Endothelial cell of umbilical vein (primary cell): ENCODE measurements at regions not wholly inside any gene's neighbourhood (a gene's known extent, or its start where the extent isn't known, plus 50 kb on each side); places are given as distances from the start of the nearest gene placed in this dataset.

Source experiments
- BruUV-seq: library from RNA; stranded (reverse); fragments of 400-500 nt; replicated peaks from 2 replicates; lab custom pipeline; 2021; lab: Mats Ljungman, UMichigan
- CTCF ChIA-PET: fragments of 300-600, 350-600 bp; sonication (Branson Sonifier 250); formaldehyde crosslinking; loops from one replicate; lab custom pipeline; 2021; ENCODE audit warnings: antibody characterized with exemption, inconsistent platforms; lab: Charles Lee
- POLR2A ChIA-PET: fragments of 300-600, 350-600 bp; sonication (Branson Sonifier 250); formaldehyde crosslinking; loops from one replicate; lab custom pipeline; 2021; ENCODE audit warnings: antibody characterized with exemption, inconsistent platforms; lab: Charles Lee
- DNase-seq: peaks from one replicate; pipeline ENCODE4 v3.0.0-alpha.2; 2011; ENCODE audit warnings: low read depth, low spot score
- FAIRE-seq: peaks from 2 replicates; lab custom pipeline; 2011; peaks lifted over from hg19 to GRCh38; lab: Jason Lieb, UNC
- H2AFZ ChIP-seq: 2 replicates; pipeline ENCODE4 v1.6.0; 2012; ENCODE audit warnings: low read depth, low read length, control low read depth, inconsistent platforms
- H3K27ac ChIP-seq: 2 replicates; pipeline ENCODE4 v1.5.1; 2011; ENCODE audit warnings: low read depth, mild to moderate bottlenecking, control low read depth, low read length, moderate library complexity; ENCODE audit not compliant: insufficient read depth
- H3K27me3 ChIP-seq, 2 experiments: 2 replicates each; pipeline versions ENCODE4 v1.6.0 to v1.6.1; 2011; ENCODE audit warnings: low read length in 2 of 2, mixed read lengths in 1 of 2; ENCODE audit not compliant: control insufficient read depth in 2 of 2, insufficient read depth in 2 of 2
- H3K36me3 ChIP-seq, 2 experiments: 2 replicates in 1 of 2; 3 replicates in 1 of 2; pipeline ENCODE4 v1.5.1; 2011; ENCODE audit warnings: low read length in 2 of 2, mild to moderate bottlenecking in 1 of 2, moderate library complexity in 1 of 2; ENCODE audit not compliant: control insufficient read depth in 2 of 2, insufficient read depth in 2 of 2; ENCODE audit errors: extremely low read depth in 1 of 2
- H3K4me1 ChIP-seq: 3 replicates; pipeline ENCODE4 v1.5.1; 2011; ENCODE audit warnings: mild to moderate bottlenecking, low read length; ENCODE audit not compliant: control insufficient read depth, insufficient read depth; ENCODE audit errors: extremely low read depth
- H3K4me2 ChIP-seq: 2 replicates; pipeline ENCODE4 v1.6.1; 2011; ENCODE audit warnings: low read length, control low read depth, mixed read lengths; ENCODE audit not compliant: insufficient read depth
- H3K4me3 ChIP-seq, 3 experiments: fragments of 200-600 bp in 1 of 3; sonication (generic), shearing (Covaris generic) in 1 of 3; replicated peaks in 1 of 3; 2 replicates each; pipeline ENCODE4 v1.5.1; 2011 to 2016; ENCODE audit warnings: control low read depth in 3 of 3, low read length in 3 of 3, mild to moderate bottlenecking in 2 of 3, inconsistent platforms in 1 of 3, low read depth in 1 of 3, moderate library complexity in 1 of 3; ENCODE audit not compliant: insufficient read depth in 1 of 3
- H3K79me2 ChIP-seq: 2 replicates; pipeline ENCODE4 v1.6.0; 2012; ENCODE audit warnings: low read length, inconsistent platforms; ENCODE audit not compliant: control insufficient read depth, insufficient read depth
- H3K9ac ChIP-seq: replicated peaks from 2 replicates; pipeline ENCODE3; 2011; ENCODE audit warnings: low read length, control low read depth; ENCODE audit not compliant: insufficient read depth; ENCODE audit errors: extremely low read depth
- H3K9me1 ChIP-seq: replicated peaks from 3 replicates; pipeline ENCODE4 v1.6.0; 2011; ENCODE audit warnings: mild to moderate bottlenecking, low read length; ENCODE audit not compliant: control insufficient read depth, insufficient read depth; ENCODE audit errors: extremely low read depth
- H3K9me3 ChIP-seq: replicated peaks from 2 replicates; pipeline ENCODE4 v1.5.1; 2012; ENCODE audit warnings: low read length, inconsistent platforms; ENCODE audit not compliant: control insufficient read depth, insufficient read depth
- H4K20me1 ChIP-seq: replicated peaks from 2 replicates; pipeline ENCODE3; 2011; ENCODE audit warnings: mild to moderate bottlenecking, low read length; ENCODE audit not compliant: control insufficient read depth, insufficient read depth; ENCODE audit errors: extremely low read depth
- EZH2 ChIP-seq: IDR thresholded peaks from 2 replicates; pipeline ENCODE4 v1.6.1; 2012; ENCODE audit warnings: borderline replicate concordance, low read depth, mild to moderate bottlenecking, moderate library complexity, low read length, inconsistent platforms; ENCODE audit not compliant: severe bottlenecking
- FOS ChIP-seq: IDR thresholded peaks from 2 replicates; pipeline ENCODE4 v1.6.1; 2011; ENCODE audit warnings: mild to moderate bottlenecking, low read length, moderate library complexity, borderline replicate concordance; ENCODE audit not compliant: insufficient read depth
- GATA2 ChIP-seq: IDR thresholded peaks from 2 replicates; pipeline ENCODE4 v1.7.0; 2011; ENCODE audit warnings: low read depth, mild to moderate bottlenecking, moderate library complexity, mixed read lengths, low read length; ENCODE audit not compliant: insufficient read length, insufficient read depth
- JUN ChIP-seq: IDR thresholded peaks from 2 replicates; pipeline ENCODE4 v1.6.1; 2011; ENCODE audit warnings: borderline replicate concordance, low read depth; ENCODE audit not compliant: insufficient read length, insufficient read depth
- MYC ChIP-seq: IDR thresholded peaks from one replicate; pipeline ENCODE4 v1.6.1; 2011; ENCODE audit warnings: mild to moderate bottlenecking, low read depth, low read length
- POLR2A ChIP-seq: IDR thresholded peaks from 2 replicates; pipeline ENCODE4 v1.6.1; 2012; ENCODE audit warnings: low read depth, mild to moderate bottlenecking, control low read depth, low read length
- POLR2AphosphoS5 ChIP-seq: IDR thresholded peaks from 2 replicates; pipeline ENCODE4 v1.6.1; 2012; ENCODE audit warnings: low read depth, mild to moderate bottlenecking, control low read depth, low read length, moderate library complexity; ENCODE audit not compliant: insufficient read depth
- dilution Hi-C: fragments of 300-500 bp; cut with MboI; formaldehyde crosslinking; loops from one replicate; pipeline ENCODE4 v1.15.0; 2019; ENCODE audit warnings: low sequenced_read_pairs; ENCODE audit not compliant: extremely low pct_ligation_motif_present
- intact Hi-C: fragments of 100-400 bp; cut with micrococcal nuclease; formaldehyde crosslinking; loops from one replicate; pipeline ENCODE4 v1.10.0; 2022
- TF ChIP-seq, protein P1 (sequence below), 2 donors: IDR thresholded peaks; 1 replicate in 1 of 2; 2 replicates in 1 of 2; pipeline ENCODE4 v1.5.1; 2011; ENCODE audit warnings: low read length in 2 of 2, mild to moderate bottlenecking in 2 of 2, moderate library complexity in 2 of 2, control low read depth in 1 of 2, inconsistent platforms in 1 of 2, low read depth in 1 of 2; ENCODE audit not compliant: insufficient read depth in 1 of 2; ENCODE audit errors: extremely low read depth in 1 of 2
- TF ChIP-seq, protein P2 (sequence below): IDR thresholded peaks from 2 replicates; pipeline ENCODE4 v1.6.1; 2011; ENCODE audit not compliant: insufficient read depth, insufficient read length

DNA sequence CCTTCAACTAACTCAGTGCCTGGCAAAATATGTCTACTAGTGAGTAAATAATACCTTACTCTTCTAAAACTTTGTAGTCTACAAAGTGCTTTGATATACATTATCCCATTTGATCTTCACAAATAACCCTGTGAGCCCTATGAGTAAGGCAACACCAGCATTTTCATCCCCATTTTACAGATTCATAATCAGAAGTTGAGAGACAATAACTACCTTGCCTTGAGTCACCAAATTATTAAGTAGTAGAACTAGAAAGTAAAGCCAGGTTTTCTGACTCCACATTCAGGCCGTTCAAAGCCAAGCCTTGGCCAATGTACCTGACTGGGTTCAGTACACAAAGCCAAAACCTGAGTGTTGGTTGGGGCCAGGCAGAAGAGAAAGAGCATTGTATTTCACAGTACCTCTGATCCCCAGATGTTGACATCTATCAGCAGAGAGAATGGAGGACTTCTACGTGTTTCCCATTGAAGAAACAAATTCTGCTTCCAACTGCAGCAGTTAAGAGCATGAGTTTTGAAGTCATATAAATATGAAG, 111.3 kb upstream of the LGSN start:
- H2AFZ ChIP-seq, result no peak overlapping the region
- intact Hi-C loops (no loop called here), dilution Hi-C loops (no loop called here)
- no peaks in the 10 kb centered on the region for H4K20me1 ChIP-seq
- H3K79me2 ChIP-seq, result no peaks in the 10 kb centered on the region
- H3K36me3 ChIP-seq, result no peaks in the 10 kb centered on the region
- BruUV-seq, result no TSS peak
- ChIA-PET POLR2A (no interaction called here), CTCF (no interaction called here)
- no peaks in the 10 kb centered on the region for H3K9me3 ChIP-seq
- TF ChIP-seq JUN (no peak), GATA2 (no peak), FOS (no peak), MYC (no peak), EZH2 (no peak), POLR2A (no peak), POLR2AphosphoS5 (no peak)
- TF ChIP-seq, protein P1, sequence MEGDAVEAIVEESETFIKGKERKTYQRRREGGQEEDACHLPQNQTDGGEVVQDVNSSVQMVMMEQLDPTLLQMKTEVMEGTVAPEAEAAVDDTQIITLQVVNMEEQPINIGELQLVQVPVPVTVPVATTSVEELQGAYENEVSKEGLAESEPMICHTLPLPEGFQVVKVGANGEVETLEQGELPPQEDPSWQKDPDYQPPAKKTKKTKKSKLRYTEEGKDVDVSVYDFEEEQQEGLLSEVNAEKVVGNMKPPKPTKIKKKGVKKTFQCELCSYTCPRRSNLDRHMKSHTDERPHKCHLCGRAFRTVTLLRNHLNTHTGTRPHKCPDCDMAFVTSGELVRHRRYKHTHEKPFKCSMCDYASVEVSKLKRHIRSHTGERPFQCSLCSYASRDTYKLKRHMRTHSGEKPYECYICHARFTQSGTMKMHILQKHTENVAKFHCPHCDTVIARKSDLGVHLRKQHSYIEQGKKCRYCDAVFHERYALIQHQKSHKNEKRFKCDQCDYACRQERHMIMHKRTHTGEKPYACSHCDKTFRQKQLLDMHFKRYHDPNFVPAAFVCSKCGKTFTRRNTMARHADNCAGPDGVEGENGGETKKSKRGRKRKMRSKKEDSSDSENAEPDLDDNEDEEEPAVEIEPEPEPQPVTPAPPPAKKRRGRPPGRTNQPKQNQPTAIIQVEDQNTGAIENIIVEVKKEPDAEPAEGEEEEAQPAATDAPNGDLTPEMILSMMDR (IDR thresholded peaks at IDR 0.05; ENCODE audit: extremely low read depth in 1 of 2, insufficient read depth in 1 of 2, low read depth in 1 of 2, low read length in 2 of 2), result no peak
- TF ChIP-seq, protein P2, sequence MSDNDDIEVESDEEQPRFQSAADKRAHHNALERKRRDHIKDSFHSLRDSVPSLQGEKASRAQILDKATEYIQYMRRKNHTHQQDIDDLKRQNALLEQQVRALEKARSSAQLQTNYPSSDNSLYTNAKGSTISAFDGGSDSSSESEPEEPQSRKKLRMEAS, result no peak
- H3K4me3 ChIP-seq, result no peak overlapping the region
- H3K4me2 ChIP-seq, result no peak overlapping the region
- H3K9ac ChIP-seq, result no peak overlapping the region
- FAIRE-seq (no peak), DNase-seq (no peak)
- no peaks in the 10 kb centered on the region for H3K27me3 ChIP-seq
- no peaks in the 10 kb centered on the region for H3K9me1 ChIP-seq
- H3K27ac ChIP-seq, result no peak overlapping the region
- no peaks in the 10 kb centered on the region for H3K4me1 ChIP-seq
